GM23338 (cell line): ENCODE measurements at regions not wholly inside any gene's neighbourhood (a gene's known extent, or its start where the extent isn't known, plus 50 kb on each side); places are given as distances from the start of the nearest gene placed in this dataset.

ENCODE experiments used
- ATAC-seq: fragments of 200-7000 bp; cut with Tn5 transposase; 3 replicates; pipeline ENCODE4 v1.9.1; 2020
- DNase-seq: peaks from one replicate; pipeline ENCODE4 v3.0.0-alpha.2; 2015; ENCODE audit warnings: low spot score
- H2AFZ ChIP-seq: fragments of 200-600 bp; sonication (generic); 2 replicates; pipeline ENCODE4 v1.8.0; 2016; ENCODE audit warnings: antibody characterized with exemption, mild to moderate bottlenecking, moderate library complexity
- H3F3A ChIP-seq: fragments of 200-600 bp; sonication (generic); replicated peaks from 2 replicates; pipeline ENCODE4 v1.8.0; 2017; ENCODE audit warnings: antibody characterized with exemption, mixed run types, low read depth
- H3K27ac ChIP-seq: fragments of 200-600 bp; sonication (generic); 2 replicates; pipeline ENCODE4 v1.6.1; 2016; ENCODE audit warnings: low read depth
- H3K27me3 ChIP-seq: fragments of 200-600 bp; sonication (generic); 2 replicates; pipeline ENCODE4 v1.8.0; 2016; ENCODE audit warnings: mild to moderate bottlenecking, mixed run types, moderate library complexity; ENCODE audit not compliant: insufficient read depth
- H3K36me3 ChIP-seq: fragments of 200-600 bp; sonication (generic); 2 replicates; pipeline ENCODE4 v1.8.0; 2016; ENCODE audit warnings: mild to moderate bottlenecking; ENCODE audit not compliant: insufficient read depth
- H3K4me1 ChIP-seq: fragments of 200-600 bp; sonication (generic); 2 replicates; pipeline ENCODE4 v1.8.0; 2016; ENCODE audit warnings: mild to moderate bottlenecking, moderate library complexity; ENCODE audit not compliant: insufficient read depth
- H3K4me2 ChIP-seq: fragments of 200-600 bp; sonication (generic); 2 replicates; pipeline ENCODE4 v1.7.1; 2017; ENCODE audit warnings: mixed run types
- H3K4me3 ChIP-seq: fragments of 200-600 bp; sonication (generic); 2 replicates; pipeline ENCODE4 v1.6.1; 2016; ENCODE audit warnings: mixed run types
- H3K79me2 ChIP-seq: fragments of 200-600 bp; sonication (generic); replicated peaks from 2 replicates; pipeline ENCODE4 v1.8.0; 2017; ENCODE audit warnings: mild to moderate bottlenecking; ENCODE audit not compliant: insufficient read depth
- H3K9me2 ChIP-seq: fragments of 200-600 bp; sonication (generic); 2 replicates; pipeline ENCODE4 v1.8.0; 2017; ENCODE audit not compliant: insufficient read depth
- H4K20me1 ChIP-seq: fragments of 200-600 bp; sonication (generic); replicated peaks from 2 replicates; pipeline ENCODE4 v1.8.0; 2017; ENCODE audit warnings: mild to moderate bottlenecking; ENCODE audit not compliant: insufficient read depth
- H3K27ac Mint-ChIP-seq: 2 replicates; pipeline ENCODE4 v1.8.0; 2020; ENCODE audit warnings: inconsistent platforms, mild to moderate bottlenecking, moderate library complexity, mixed read lengths
- H3K27me3 Mint-ChIP-seq: 3 replicates; pipeline ENCODE4 v1.8.0; 2022; ENCODE audit warnings: low read depth, mild to moderate bottlenecking, moderate library complexity, mixed read lengths, inconsistent platforms; ENCODE audit not compliant: insufficient read depth, poor library complexity
- H3K36me3 Mint-ChIP-seq: 3 replicates; pipeline ENCODE4 v1.8.0; 2021; ENCODE audit warnings: low read depth, mild to moderate bottlenecking, inconsistent platforms, moderate library complexity, mixed read lengths
- H3K4me1 Mint-ChIP-seq: 3 replicates; pipeline ENCODE4 v1.8.0; 2020; ENCODE audit warnings: mild to moderate bottlenecking, inconsistent platforms, mixed read lengths
- H3K4me3 Mint-ChIP-seq: 3 replicates; pipeline ENCODE4 v1.8.0; 2021; ENCODE audit warnings: moderate library complexity, mild to moderate bottlenecking, inconsistent platforms, mixed read lengths
- H3K9me3 Mint-ChIP-seq: 3 replicates; pipeline ENCODE4 v1.8.0; 2020; ENCODE audit warnings: moderate library complexity, mild to moderate bottlenecking, inconsistent platforms, mixed read lengths
- CTCF ChIP-seq, 2 experiments: fragments of 200-600 bp in 1 of 2; sonication (generic) in 1 of 2; conservative IDR thresholded peaks; 2 replicates each; pipeline versions ENCODE4 v1.5.1 to v1.6.1; 2016 to 2017; ENCODE audit warnings: antibody characterized with exemption in 2 of 2, low read depth in 2 of 2, mild to moderate bottlenecking in 2 of 2, moderate library complexity in 1 of 2
- NANOG ChIP-seq: IDR thresholded peaks from 2 replicates; pipeline ENCODE4 v1.6.1; 2016; ENCODE audit warnings: antibody characterized with exemption, borderline replicate concordance
- ZNF331 ChIP-seq: fragments of 250-450 bp; sonication (Bioruptor Pico); IDR thresholded peaks from 2 replicates; pipeline ENCODE4 v1.5.0; 2020; ENCODE audit warnings: low read depth, mild to moderate bottlenecking, moderate library complexity
- ZNF462 ChIP-seq: fragments of 250-450 bp; sonication (Bioruptor Pico); IDR thresholded peaks from 2 replicates; pipeline ENCODE4 v1.5.0; 2020; ENCODE audit warnings: mild to moderate bottlenecking, moderate library complexity

- Histone ChIP-seq H3K9me2 (0 out of 2 replicates have a peak, but pooled peaks cover 3% of the 10 kb centered on the region), H3K27me3 (no peaks in the 10 kb centered on the region), H3K4me1 (no peaks in the 10 kb centered on the region), H3F3A (no peaks in the 10 kb centered on the region), H2AFZ (no peak overlapping the region), H3K4me3 (no peak overlapping the region), H3K4me2 (no peak overlapping the region), H4K20me1 (no peaks in the 10 kb centered on the region), H3K27ac (no peak overlapping the region), H3K36me3 (no peaks in the 10 kb centered on the region), H3K79me2 (no peaks in the 10 kb centered on the region)
- H3K27me3 Mint-ChIP-seq, result no peaks in the 10 kb centered on the region
- H3K36me3 Mint-ChIP-seq, result no peaks in the 10 kb centered on the region; the same call in 2 of the 3 replicates
- H3K27ac Mint-ChIP-seq, result no peak overlapping the region
- H3K9me3 Mint-ChIP-seq, result no peaks in the 10 kb centered on the region
- peak; percentile 29; the same call in 2 of the 3 replicates for ATAC-seq
- no peak overlapping the region for H3K4me3 Mint-ChIP-seq
- TF ChIP-seq ZNF331 (CRISPR knock-in tag), result no peak
- peak; percentile 31 for DNase-seq
- H3K4me1 Mint-ChIP-seq, result peaks cover 16% of the 10 kb centered on the region
Observed at GRCh38 chr3:64321747-64322146, 96.5 kb upstream of the PRICKLE2 start.

DNA sequence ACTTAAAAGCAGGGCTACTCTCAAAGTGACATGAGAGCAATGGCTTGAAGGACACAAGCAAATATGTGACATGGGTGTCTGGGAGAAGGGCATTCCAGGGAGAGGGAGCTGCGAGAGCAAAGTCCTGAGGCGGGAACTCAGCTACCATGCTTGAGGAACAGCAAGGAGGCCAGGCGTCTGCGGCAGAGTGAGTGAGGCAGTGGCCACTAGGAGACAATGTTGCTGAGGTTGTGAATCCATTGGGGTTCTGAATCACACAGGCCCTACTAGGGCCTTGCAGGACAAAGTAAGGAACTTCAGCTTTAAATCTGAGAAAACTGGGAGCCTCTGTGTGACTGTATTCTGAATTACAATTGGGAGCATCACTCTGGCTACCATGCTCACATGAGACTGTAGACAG lies 94.1 kb upstream of the PRICKLE2 start:
- Mint-ChIP-seq H3K27ac (no peak overlapping the region), H3K4me3 (no peak overlapping the region), H3K36me3 (no peaks in the 10 kb centered on the region), H3K4me1 (peaks cover 16% of the 10 kb centered on the region), H3K27me3 (no peaks in the 10 kb centered on the region), H3K9me3 (no peaks in the 10 kb centered on the region)
- ATAC-seq (peak; percentile 99), DNase-seq (peak; percentile 80)
- Histone ChIP-seq H3K27me3 (no peaks in the 10 kb centered on the region), H3K9me2 (0 out of 2 replicates have a peak, but pooled peaks cover 3% of the 10 kb centered on the region), H3K27ac (no peak overlapping the region), H2AFZ (no peak overlapping the region), H3K4me3 (no peak overlapping the region), H3F3A (no peaks in the 10 kb centered on the region), H3K4me2 (no peak overlapping the region), H3K79me2 (no peaks in the 10 kb centered on the region), H4K20me1 (no peaks in the 10 kb centered on the region), H3K36me3 (no peaks in the 10 kb centered on the region), H3K4me1 (no peaks in the 10 kb centered on the region)
- TF ChIP-seq NANOG (no peak), ZNF462 (CRISPR knock-in tag) (peak; percentile 86), CTCF (conservative IDR thresholded peaks at IDR 0.05; ENCODE audit: low read depth in 2 of 2) (peak; percentile 45 to 79)
